T-helper 2 cell treated with Interferon-gamma antibody and Interleukin-4, amounts not matched to agents 100 ng/mL and 5 ng/mL, for 36 hours (primary cell): ENCODE measurements at regions not wholly inside any gene's neighbourhood (a gene's known extent, or its start where the extent isn't known, plus 50 kb on each side); places are given as distances from the start of the nearest gene placed in this dataset.
"Not testable (repeated sequence)": the region's sequence is repeated elsewhere in the genome, so short reads cannot be mapped to it uniquely, and the experiment has no call there.

ENCODE experiments used
- intact Hi-C: fragments of 100-400 bp; cut with micrococcal nuclease; formaldehyde crosslinking; loops from one replicate; pipeline ENCODE4 v1.15.1; 2023

GRCh38 chr11:89545691-89546090 lies 54.5 kb upstream of the NOX4 start:
- intact Hi-C loops = no loop called here

GRCh38 chr11:89555781-89556180 lies 64.6 kb upstream of the NOX4 start:
- intact Hi-C loops = not testable (repeated sequence)

DNA sequence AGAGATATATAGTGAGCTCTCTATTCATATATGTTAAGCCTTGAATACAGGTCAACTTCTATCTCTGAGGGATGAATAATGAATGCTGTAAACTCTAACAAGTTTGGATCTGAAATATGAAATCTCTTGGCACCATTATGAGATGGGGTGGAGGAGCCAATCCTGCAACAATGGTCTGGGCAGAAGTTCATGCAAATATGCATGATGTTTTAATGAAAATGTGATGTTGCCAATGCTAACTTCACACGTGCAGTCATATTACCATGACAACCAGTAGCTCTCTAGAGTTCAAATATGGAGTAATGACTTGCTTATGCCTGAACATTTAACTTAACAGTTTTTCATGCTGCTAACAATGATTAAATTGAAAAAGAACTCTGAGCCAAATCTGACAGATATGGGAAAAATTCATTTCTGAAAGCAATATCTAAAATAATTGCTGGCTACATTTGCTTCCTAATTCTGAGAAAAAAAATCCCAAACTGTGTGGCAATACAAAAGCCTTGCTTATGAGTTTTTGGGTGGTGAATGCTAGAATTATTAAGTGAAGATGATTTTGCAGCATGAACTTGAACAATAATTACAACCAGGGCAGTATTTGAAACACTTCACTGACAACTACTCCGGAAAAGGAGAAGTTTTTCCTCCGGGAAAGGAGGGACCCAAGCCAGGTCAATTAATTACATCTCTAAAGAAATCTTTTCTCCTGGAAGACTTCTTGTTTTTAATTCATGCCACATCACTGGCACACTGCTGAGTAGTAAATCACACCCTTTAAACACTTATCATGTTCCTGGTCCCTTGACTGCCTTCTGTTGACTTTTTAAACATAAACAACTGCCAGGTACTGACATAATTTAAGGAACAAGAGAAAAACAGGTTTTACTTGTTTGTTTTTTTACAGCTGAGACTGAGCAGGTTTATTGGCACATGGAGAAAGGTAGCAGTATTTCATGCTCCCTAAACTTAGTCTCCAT lies 65.8 kb upstream of the NOX4 start:
- intact Hi-C loops = not testable (repeated sequence)

DNA sequence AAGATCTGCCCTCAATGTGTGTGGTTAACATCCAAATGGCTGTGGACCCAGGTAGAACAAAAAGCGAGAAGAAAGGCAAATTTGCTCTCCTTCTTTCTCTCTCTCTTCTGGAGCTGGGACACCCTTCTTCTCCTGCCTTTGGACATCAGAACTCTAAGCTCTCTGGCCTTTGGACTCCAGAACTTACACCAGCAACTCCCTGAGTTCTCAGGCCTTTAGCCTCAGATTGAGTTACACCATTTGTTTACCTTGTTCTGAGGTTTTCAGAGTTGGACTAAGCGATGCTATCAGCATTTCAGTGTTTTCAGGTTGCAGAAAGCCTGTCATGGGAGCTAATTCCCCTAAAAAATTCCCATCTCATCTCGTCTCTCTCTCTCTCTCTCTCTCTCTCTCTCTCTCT lies 69.4 kb upstream of the NOX4 start:
- intact Hi-C loops = not testable (repeated sequence)

- intact Hi-C loops = not testable (repeated sequence)
These were observed 71.6 kb upstream of the NOX4 start for GRCh38 chr11:89562731-89563130.

DNA sequence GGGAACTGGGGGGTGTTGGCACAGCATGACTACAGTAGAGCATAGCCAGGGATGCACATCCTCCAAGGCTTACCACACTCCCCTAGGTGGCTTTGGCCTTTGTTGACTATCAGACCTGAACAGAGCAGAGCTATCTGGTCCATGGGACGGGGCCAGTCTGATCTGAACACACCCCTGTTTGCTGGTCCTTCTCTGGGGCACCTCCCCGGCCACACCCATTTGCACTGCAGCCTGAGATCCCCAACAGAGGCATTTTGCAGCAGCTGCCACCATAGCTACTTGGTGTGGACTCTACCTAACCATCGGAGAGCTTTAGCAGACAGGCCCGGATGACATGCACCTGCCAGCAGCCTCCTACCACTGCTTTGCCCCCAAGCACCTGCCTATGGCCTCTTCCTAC lies 75.8 kb upstream of the NOX4 start:
- intact Hi-C loops = no loop called here

DNA sequence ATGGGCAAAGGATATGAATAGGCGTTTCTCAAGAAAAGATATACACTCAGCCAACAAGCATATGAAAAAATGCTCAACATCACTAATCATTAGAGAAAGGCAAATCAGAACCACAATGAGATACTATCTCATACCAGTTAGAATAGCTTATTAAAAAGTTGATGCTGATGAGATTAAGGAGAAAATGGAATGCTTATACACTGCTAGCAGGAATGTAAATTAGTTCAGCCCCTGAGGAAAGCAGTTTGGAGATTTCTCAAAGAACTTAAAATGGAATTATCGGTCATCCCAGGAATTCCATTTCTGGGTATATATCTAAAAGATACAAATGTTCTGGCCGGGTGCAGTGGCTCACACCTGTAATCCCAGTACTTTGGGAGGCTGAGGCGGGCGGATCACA lies 78.2 kb upstream of the NOX4 start:
- intact Hi-C loops = not testable (repeated sequence)

GRCh38 chr11:89571706-89572105 lies 80.5 kb upstream of the NOX4 start:
- intact Hi-C loops = not testable (repeated sequence)

DNA sequence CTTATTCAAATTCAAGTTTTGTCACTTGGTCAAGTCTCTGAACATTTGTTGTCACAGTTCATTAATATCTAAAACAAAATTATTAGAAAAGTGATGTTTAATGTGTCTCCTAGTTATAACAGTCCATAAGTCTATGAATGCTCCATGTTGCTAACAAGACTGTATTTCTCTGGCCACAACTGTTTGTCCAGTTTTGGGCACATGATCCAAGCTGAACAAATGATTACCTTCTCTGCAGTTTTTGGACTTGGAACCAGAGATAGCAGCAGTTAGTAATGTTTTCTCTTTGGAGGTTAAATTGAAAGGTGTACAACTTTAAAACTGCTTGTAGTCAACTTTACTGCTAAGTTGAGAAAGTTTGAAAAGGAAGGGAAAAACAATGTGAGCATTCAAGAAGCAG lies 84.7 kb upstream of the NOX4 start:
- intact Hi-C loops = not testable (repeated sequence)

DNA sequence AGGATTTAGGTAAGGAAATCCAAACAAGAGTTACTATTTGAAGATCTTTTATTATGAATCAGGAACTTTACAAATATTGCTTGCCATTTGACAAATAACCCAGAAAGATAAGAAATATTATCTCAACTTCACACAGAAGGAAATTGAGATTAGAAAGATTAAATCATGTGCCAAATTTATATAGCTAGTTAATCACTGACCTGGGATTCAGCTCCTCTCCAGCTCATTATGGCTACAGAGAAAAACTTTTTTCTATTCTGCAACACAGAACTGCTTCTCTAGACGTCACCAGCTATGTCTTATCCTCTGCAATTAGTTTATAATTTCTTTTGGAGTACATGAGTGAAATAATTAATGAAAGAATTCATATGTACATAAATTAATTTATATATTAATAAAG lies 86.3 kb upstream of the NOX4 start:
- intact Hi-C loops = not testable (repeated sequence)

DNA sequence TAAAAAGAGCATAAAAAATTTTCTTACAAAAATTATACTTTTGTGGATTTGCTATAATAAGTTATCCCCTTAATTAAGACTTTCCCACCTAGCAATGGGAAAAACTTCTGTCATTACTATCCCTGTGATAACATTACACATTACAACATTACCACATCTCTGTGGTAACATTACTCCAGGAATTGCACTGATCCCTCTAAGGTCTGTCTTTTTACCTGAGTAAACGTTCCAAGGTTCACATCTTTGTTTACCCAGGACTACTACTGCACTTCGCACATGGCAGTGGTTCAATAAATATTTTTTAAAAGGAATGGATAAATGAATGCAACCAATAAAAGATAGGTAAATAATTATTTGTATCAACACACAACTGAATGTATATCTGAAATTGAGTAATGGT lies 92.4 kb upstream of the NOX4 start:
- intact Hi-C loops = no loop called here

GRCh38 chr11:89585046-89585445 lies 93.9 kb upstream of the NOX4 start:
- intact Hi-C loops = not testable (repeated sequence)

GRCh38 chr11:89585471-89585870 lies 94.3 kb upstream of the NOX4 start:
- intact Hi-C loops = not testable (repeated sequence)

GRCh38 chr11:89589413-89589812 lies 98.2 kb upstream of the NOX4 start:
- intact Hi-C loops = not testable (repeated sequence)

DNA sequence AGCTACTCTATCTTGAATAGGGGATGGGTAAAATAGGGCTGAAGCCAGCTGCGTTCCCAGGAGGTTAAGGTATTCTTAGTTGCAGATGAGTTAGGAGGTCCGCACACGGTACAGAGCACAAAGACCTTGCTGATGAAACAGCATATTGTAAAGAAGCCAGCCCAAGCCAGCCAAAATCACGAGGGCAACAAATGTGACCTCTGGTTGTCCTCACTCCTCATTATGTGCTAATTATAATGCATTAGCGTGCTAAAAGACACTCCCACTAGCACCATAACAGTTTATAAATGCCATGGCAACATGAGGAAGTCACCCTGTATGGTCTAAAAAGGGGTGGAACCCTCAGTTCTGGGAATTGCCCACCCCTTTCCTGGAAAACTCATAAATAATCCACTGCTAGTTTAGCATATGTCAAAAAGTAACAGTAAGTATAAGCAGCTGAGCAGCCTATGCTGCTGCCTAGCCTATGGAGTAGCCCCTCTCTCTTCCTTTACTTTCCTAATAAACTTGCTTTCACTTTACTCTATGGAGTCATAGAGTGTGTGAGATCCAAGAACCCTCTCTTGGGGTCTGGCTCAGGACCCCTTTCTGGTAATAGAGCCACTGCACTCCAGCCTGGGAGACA lies 98.9 kb upstream of the NOX4 start:
- intact Hi-C loops = not testable (repeated sequence)

DNA sequence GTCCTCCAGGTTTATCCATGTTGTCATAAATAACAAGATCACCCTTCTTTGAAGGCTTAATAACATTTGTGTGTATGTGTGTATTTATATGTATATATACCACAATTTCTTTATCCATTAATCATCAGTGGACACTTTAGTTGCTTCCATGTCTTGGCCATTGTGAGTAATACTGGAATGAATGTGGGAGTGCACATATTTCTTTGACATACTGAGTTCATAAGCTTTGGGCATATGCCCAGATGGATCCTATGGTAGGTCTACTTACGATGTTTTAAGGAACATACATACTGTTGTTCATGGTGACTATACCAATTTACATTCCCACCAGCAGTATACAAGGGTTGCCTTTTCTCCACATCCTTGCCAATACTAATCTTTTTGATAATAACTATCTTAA lies 108.8 kb upstream of the TRIM77 start:
- intact Hi-C loops = not testable (repeated sequence)

- intact Hi-C loops = no loop called here
These were observed 105.8 kb upstream of the TRIM77 start for GRCh38 chr11:89604281-89604680.

- intact Hi-C loops = not testable (repeated sequence)
These were observed 103.3 kb upstream of the TRIM77 start for GRCh38 chr11:89606845-89607244.

DNA sequence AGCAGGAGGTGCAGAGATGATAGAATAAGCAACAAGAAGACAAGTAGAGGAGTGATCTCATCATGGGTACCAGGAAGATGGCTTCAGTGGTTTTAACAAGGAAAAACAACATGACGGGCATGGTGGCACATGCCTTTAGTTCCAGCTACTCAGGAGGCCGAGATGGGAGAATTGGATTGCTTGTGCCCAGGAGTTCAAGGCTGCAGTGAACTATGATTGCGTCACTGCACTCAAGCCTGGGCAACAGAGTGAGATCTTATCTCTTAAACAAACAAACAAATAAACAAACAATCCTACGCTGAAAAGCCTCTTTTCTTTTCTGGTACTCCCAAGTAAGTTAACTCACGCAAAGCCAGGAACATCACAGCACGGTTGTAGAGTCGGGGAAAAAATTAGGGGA lies 102.6 kb upstream of the TRIM77 start:
- intact Hi-C loops = not testable (repeated sequence)

- intact Hi-C loops = no loop called here
These were observed 101.7 kb upstream of the TRIM77 start for GRCh38 chr11:89608234-89608966.

DNA sequence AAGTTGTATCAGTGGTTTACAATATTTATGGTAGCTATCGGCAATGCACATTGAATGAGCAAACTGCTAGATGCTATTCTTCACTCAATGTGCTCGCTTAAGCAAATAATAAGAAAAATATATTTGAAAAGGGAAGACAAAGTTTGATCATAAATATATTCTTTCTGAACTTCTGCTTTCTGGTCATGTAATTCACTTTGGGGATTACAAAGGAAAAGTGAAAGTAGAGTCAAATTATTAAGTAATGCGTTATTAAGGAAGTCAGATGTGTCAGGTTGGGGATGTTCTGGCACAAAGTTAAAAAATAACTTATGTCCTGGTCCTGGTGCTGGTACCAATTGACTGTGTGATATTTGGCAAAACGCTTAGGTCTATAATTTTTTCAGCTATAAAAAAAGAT lies 98.0 kb upstream of the TRIM77 start:
- intact Hi-C loops = no loop called here

DNA sequence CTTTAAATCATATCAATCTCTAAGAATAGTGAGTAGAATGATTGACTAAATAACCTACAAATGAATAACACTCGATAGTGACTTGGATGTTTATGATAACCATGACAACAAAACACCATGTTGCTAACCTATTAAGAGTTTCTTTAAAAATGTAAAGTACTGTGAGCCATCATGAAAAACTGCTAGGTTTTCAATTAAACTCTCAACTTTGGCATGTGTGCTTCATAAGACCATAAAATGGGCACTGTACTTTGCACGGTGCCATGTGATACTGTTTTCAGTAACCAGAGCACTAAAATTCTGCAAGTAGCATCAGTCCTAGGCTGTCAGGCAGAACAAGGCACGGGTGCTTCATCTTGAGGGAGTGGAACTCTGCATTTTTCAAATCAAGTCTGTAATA lies 96.2 kb upstream of the TRIM77 start:
- intact Hi-C loops = no loop called here
